GM12873 (cell line): ENCODE measurements at regions not wholly inside any gene's neighbourhood (a gene's known extent, or its start where the extent isn't known, plus 50 kb on each side); places are given as distances from the start of the nearest gene placed in this dataset.

Experiments used
- TF ChIP-seq, protein P1 (sequence below): IDR thresholded peaks from 2 replicates; pipeline ENCODE4 v1.5.1; 2012; ENCODE audit warnings: low read depth, mild to moderate bottlenecking, moderate library complexity, low read length, control low read depth; ENCODE audit not compliant: insufficient read depth; ENCODE audit errors: missing control alignments

- TF ChIP-seq, protein P1, sequence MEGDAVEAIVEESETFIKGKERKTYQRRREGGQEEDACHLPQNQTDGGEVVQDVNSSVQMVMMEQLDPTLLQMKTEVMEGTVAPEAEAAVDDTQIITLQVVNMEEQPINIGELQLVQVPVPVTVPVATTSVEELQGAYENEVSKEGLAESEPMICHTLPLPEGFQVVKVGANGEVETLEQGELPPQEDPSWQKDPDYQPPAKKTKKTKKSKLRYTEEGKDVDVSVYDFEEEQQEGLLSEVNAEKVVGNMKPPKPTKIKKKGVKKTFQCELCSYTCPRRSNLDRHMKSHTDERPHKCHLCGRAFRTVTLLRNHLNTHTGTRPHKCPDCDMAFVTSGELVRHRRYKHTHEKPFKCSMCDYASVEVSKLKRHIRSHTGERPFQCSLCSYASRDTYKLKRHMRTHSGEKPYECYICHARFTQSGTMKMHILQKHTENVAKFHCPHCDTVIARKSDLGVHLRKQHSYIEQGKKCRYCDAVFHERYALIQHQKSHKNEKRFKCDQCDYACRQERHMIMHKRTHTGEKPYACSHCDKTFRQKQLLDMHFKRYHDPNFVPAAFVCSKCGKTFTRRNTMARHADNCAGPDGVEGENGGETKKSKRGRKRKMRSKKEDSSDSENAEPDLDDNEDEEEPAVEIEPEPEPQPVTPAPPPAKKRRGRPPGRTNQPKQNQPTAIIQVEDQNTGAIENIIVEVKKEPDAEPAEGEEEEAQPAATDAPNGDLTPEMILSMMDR, result no peak
Measured at GRCh38 chr12:46574847-46575246, 202.3 kb upstream of the SLC38A2 start.

DNA sequence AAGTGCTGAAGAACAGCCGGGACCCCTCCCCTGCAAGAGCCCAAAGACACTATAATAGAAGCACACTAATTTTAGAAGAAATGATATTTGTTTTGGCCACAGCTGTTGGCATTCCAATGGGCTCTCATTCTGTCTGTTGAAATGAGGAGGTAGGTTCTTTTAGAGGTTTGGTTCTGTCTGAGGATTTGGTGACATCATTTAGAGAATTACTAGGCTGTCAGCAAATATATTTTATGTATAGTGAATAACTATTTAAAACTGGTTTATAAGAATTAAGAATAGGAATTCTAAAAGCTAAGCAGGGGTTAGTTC, 200.7 kb upstream of the SLC38A2 start:
- TF ChIP-seq, protein P1, result no peak

- TF ChIP-seq, protein P1, result no peak
Measured at GRCh38 chr12:46572644-46573346, 200.2 kb upstream of the SLC38A2 start.

DNA sequence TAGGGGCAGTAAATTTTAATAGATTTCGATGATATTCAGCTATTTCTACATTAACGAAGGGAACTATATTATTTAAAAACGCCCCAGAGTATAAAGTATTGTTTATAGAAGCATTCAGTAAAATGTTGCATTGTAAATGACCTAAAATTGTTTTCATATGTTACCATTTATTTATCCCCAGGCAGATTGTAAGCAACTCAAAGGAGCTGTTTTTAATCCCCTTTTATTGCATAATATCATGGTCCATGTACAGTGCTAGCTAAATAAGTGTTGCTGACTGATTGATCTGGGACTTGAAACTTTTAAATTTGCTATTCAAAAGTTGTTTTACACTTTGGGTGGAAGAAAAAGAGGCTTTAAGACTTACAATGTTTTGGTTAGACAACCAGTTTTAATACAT, 199.0 kb upstream of the SLC38A2 start:
- TF ChIP-seq, protein P1, result no peak

- TF ChIP-seq, protein P1, result no peak
Measured at GRCh38 chr12:46569826-46570439, 197.4 kb upstream of the SLC38A2 start.

GRCh38 chr12:46567667-46568066, 195.1 kb upstream of the SLC38A2 start:
- TF ChIP-seq, protein P1, result no peak

- TF ChIP-seq, protein P1, result no peak
Measured at GRCh38 chr12:46562625-46563225, 190.2 kb upstream of the SLC38A2 start.
